HFF-Myc (cell line): ENCODE measurements at regions not wholly inside any gene's neighbourhood (a gene's known extent, or its start where the extent isn't known, plus 50 kb on each side); places are given as distances from the start of the nearest gene placed in this dataset.

ENCODE experiments used
- DNase-seq: peaks from one replicate; pipeline ENCODE4 v3.0.0-alpha.2; 2011; ENCODE audit warnings: low read depth; ENCODE audit errors: extremely low read depth
- H3K4me3 ChIP-seq: replicated peaks from 2 replicates; pipeline ENCODE4 v1.5.1; 2011; ENCODE audit warnings: low read depth, mild to moderate bottlenecking, control low read depth, low read length
- CTCF ChIP-seq: IDR thresholded peaks from 2 replicates; pipeline ENCODE4 v1.5.1; 2012; ENCODE audit warnings: mild to moderate bottlenecking, low read depth, low read length, control low read depth; ENCODE audit errors: missing control alignments

- no peak overlapping the region for H3K4me3 ChIP-seq
- DNase-seq: no peak
- TF ChIP-seq CTCF: no peak
Measured at GRCh38 chr4:126466848-126467247, 1152.1 kb downstream of the FAT4 start.

- TF ChIP-seq CTCF: no peak
- no peak overlapping the region for H3K4me3 ChIP-seq
Measured at GRCh38 chr4:126468144-126468543, 1153.4 kb downstream of the FAT4 start.

GRCh38 chr4:126470862-126471261 lies 1156.1 kb downstream of the FAT4 start:
- no peak for DNase-seq
- H3K4me3 ChIP-seq: no peak overlapping the region
- no peak for TF ChIP-seq CTCF

More at GRCh38 chr4:126468144-126468543, 1153.4 kb downstream of the FAT4 start:
- DNase-seq: no peak

DNA sequence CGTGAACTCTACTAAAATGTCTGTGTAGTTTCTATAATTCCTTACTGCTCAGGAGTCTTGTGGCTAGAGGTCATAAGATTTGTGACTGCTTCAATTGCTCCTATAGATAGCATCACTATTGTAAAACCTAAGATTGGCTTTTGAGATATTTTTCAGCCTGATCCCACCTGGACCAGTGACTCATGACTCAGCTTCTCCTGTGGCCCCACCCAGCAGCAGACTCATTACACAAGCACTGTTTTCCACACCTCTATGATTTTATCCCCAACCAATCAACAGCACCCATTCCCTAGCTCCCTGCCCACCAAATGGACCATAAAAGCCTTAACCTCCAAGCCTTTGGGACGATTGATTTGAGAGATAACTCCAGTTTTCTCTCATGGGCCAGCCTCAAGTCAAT lies 1157.0 kb upstream of the INTU start:
- no peak overlapping the region for H3K4me3 ChIP-seq
- DNase-seq: no peak
- no peak for TF ChIP-seq CTCF

DNA sequence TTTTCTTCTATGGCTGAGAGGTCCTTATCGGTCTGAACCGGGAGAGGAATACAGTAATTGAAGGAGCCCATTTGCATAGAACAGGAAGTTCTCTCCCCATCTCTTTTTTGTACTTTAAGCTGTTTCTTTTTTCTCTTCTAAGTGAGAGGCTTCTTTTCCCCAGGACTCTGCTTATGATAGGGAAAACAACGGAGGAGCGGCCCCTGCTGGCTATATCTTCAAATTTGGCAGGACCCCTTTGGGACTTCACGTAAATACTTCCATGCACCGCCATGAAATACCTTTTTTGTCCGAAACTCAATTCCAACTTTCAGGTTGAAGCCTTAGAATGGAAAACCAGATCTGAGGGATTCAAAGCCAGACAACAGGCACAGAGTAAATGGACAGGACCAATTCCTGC lies 1153.0 kb upstream of the INTU start:
- TF ChIP-seq CTCF: no peak
- DNase-seq: no peak
- no peak overlapping the region for H3K4me3 ChIP-seq

- no peak overlapping the region for H3K4me3 ChIP-seq
- no peak for TF ChIP-seq CTCF
- DNase-seq: no peak
Measured at GRCh38 chr4:126482311-126482710, 1150.4 kb upstream of the INTU start.

GRCh38 chr4:126486377-126486776 lies 1146.4 kb upstream of the INTU start:
- DNase-seq: no peak
- H3K4me3 ChIP-seq: no peak overlapping the region
- TF ChIP-seq CTCF: no peak
